ENCODE measurements at regions not wholly inside any gene's neighbourhood (a gene's known extent, or its start where the extent isn't known, plus 50 kb on each side); places are given as distances from the start of the nearest gene placed in this dataset.
A peak's percentile ranks its signal among the peaks of the same experiment; 100 is the strongest.

DNA sequence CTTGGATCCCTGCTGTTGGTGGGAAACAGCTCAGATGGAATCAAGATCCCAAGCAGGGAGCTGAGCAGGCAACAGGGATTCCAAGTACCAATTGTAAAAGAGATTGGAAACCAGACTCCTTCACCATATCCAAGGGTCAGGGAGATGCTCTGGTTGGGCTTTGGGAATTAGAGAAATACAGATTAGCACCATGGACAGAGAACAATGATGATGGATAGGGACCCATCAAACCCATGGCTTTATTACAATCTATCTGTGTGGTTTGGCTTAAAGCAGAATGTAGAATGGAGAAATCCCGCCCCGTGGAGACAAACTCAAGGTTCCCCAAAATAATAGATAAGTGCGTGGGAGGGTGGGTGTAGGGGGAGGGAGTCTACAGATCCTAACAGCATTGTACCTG is 120.7 kb upstream of the CSF3R start:
- DNase-seq, result no peak

GRCh38 chr1:36602184-36602583 is 119.5 kb upstream of the CSF3R start:
- no peak for DNase-seq

DNA sequence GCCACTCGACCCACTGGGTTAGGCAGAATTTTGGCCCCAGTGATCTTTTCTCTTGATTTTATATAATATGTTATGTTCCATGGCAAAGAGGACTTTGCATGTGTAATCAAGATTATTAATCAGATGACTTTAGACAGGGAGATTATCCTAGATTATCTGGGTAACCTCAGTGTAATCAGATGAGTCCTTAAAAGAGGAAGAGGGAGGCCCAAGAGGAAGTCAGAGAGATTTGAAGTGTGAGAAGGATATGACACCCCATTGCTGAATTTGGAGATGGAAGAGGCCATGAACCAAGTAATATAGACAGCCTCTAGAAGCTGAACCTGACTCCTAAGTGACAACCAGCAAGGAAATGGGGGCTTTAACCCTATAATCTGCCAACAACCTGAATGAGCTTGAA is 117.1 kb upstream of the CSF3R start:
- no peak for DNase-seq

DNA sequence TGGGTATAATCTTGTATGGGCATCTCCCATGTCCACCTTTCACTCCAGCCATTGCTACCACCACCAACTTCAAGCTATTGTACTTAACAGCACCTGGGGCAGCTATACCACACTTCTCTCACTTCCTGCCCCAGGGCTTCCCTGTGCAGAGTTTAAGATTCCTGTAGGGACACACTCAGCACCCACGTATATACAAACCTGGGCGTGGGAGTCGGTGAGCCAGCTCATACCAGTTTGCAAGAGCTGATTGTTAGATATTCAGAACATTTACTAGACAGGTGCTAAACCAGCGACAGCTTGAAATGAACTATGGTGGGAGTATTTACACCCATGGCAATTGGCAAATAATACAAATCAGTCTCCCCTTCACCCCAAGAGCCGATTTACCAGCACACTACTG is 114.8 kb upstream of the CSF3R start:
- DNase-seq, result no peak

- no peak for DNase-seq
Measured at GRCh38 chr1:36595921-36596320, 113.2 kb upstream of the CSF3R start.

DNA sequence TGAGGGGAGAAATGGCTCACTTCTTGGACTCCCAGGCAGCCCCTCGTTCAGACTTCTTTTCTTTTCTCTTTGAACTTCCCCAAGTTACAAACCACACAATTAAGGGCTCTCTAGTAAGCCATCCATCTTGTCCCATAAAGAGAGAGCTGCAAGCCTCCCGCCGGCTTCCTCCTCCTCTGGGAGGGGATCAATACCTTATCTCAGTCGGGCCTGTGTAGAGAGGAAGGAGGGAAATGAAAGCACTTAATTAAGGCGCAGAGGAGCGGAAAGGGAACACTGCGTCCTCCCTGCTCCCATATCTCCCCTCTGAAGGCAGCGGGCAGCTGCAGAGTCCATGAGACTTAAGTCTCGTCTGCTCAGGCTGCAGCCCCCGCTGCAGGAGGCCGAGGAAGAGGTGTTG is 112.6 kb upstream of the CSF3R start:
- no peak for DNase-seq

GRCh38 chr1:36594023-36594422 is 111.3 kb upstream of the CSF3R start:
- DNase-seq, result peak in 1 of 2 experiments; percentile 52

DNA sequence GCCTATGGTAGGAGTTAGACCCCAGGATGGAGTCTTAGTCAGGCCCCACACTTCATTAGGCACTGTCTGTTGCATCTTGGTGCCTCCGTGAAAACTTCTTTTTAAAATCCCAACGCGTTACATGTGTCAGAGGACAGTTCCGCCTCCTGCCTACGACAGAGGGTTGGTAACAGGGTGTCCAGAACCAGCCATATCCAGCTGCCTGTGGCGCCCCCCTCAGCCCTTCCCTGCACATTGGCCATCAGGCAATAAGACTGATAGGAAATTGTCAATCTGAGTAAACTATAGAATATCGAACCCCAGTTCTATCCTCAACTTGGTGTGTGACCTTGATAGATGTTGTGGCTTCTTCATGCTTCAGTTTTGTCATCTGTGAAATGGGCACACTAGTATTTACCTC is 108.6 kb upstream of the CSF3R start:
- no peak for DNase-seq

DNA sequence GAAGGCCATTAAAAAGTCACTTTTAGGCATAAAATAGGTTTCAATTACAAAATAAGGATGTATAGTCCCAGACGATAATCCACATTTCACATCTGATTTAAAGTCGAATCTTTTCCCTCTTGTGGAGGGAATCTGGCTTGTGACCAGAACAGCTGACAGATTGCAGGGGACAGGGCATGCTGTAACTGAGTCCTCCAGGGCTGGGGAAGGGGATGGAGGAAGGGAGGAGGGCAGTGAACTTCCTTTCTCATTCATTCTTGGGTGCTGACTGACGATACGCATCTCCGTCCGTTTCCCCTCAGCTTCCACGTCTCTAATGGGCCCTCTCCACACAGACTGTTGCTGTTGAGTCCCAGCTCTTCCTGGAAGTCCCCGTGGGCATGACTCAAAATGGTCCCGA is 108.1 kb upstream of the CSF3R start:
- DNase-seq, result peak in 1 of 2 experiments; percentile 38

GRCh38 chr1:36590264-36590663 is 107.6 kb upstream of the CSF3R start:
- DNase-seq, result no peak

- peak; percentile 44 to 77 for DNase-seq
Measured at GRCh38 chr1:36588972-36589371, 106.3 kb upstream of the CSF3R start.

DNA sequence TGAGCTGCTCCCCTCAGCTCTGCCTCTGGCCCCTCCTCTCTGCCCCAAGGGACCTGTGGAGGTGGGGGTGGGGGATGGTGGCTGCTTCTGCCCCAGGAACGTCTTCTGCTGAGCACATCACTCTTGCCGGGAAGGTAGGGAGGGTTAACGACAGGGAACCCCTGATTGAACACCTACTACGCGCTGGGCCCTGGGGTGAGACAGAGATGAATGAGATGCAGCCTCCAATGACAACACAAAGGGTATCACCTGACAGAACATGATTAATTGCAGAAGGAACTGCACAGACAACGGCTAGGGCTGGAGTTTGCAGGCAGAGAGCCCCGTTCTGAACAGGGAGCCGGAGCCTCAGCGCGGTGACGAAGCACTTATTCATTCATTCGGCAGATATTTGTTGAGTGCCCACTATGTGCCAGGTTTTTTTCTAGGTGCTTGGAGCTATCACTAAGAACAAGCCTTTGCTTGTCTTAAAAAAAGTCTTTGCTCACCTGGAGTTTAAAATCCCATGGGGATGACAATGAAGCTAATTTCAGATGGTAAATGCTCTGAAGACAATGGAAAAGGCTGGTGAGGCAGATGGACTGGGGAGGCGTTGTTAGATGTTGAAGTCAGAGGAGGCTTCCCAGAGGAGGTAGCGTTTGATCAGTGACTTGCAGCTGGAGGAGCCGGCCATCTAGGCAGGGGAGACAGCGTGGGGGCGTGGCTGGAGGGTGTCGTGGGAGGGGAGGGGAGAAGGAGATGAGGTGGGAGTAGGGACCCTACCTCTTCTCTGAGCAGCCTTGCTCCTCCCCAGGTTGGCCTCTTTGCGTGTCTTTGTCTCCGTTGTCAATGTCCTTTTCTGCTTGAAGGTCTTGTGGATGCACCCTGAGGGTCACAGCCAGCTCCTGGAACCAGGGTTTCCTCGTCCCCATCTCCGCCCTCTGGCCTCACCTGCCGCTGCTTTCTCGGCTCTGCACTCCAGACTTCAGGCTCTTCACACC is 103.1 kb upstream of the CSF3R start:
- no peak for DNase-seq

GRCh38 chr1:36584874-36585453 is 102.3 kb upstream of the CSF3R start:
- no peak for DNase-seq

GRCh38 chr1:36583980-36584782 is 101.5 kb upstream of the CSF3R start:
- no peak for DNase-seq

- no peak for DNase-seq
Measured at GRCh38 chr1:36583080-36583479, 100.4 kb upstream of the CSF3R start.

DNA sequence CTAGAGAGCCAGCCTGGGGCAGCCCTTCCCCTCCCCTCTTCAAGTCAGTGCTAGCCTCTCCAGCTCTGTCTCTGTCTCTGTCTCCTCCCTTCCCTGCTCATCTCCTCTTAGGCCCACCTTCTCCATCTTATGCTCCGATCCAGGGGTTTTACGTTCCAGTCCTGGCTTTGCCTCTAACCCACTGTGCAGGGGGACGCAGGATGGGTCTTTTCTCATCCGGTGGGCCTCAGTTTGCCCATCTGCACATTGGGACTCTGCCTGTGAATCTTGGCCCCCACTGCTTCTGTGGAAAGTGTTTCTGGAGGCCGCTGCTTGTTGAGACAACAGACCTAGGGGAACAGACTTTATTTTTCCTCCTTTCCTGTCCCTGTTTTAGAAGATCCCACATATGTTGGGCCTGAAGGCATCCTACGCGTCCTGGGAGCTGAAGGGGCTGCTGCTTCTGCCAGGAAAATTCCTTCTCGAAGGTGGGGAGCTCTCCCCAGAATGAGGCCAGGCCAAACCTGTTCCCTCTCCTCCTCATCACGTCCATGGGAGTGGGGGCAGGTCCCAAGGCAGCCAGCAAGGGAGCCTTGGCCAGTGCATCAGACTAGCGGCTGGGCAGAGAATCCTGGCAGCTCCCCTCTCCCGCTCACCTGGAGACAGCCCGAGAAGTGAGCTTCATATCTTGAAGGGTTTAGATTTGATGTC is 99.5 kb upstream of the CSF3R start:
- DNase-seq, result no peak

GRCh38 chr1:36580524-36580923 is 97.8 kb upstream of the CSF3R start:
- DNase-seq, result no peak

DNA sequence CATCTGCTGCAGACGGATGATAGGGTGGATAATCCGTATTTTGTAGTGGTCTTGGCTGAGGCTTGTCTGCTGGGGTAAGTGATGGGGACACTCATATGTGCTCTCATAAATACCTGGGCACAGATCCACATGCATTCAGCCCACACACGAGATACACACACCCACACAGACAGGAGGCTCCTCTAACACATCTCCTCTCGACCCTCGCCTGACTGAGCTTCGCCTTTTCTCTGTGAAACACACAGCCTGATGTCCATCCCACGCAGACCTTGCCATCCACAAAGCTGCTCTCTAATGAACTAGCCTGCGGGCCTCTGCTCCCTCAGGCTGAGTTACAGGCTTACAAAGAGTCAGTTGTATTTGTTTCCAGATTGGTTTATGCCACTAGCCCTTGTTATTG is 96.3 kb upstream of the CSF3R start:
- DNase-seq, result no peak

DNA sequence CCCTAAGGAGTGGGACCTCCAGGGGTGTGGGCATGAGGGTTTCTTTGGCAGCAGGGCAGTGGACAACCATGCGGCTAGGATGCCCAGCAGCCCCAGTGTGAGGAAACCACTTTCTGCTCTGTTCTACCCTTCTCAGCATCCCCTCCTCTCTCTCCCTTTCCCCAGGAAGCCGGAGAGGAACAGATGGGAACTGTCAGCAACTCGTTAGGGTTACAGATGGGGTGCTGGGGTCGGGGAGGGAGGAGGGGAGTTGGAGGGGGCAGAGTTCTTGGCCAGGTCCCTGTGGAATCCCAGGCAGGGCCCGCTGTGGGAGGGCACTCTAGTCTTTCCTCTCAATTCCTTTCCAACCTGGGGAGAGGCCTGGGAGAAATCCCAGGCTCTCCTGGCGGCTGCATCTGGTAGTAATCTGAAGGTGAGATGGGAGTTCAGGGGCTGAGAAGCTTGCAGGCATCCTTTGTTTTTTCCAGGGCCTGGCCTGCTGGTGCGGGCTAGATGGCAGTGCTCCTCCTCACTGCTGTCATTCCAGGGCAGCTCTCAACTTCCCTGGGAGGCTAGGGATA is 93.9 kb upstream of the CSF3R start:
- DNase-seq, result peak; percentile 87 to 92

- peak; percentile 66 to 82 for DNase-seq
Measured at GRCh38 chr1:36576118-36576517, 93.4 kb upstream of the CSF3R start.

DNA sequence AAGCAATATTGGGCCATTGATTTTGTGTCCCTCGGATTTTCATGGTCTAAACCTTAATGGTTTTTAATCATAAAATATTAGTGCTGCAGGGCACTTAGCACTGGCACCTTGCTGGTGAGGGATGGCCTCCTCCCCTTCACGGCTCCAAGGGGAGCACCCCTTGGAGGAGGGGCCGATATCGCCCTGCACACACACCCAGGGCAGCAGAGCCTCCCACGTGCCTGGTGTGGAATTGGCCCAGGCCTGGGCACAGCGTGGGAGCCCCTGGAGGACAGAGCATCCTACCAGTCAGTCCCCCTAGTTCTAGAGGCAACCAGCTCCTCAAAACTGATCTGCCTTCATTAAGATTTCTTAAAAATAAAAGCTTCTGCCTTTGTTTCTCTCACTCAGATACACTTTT is 90.7 kb upstream of the CSF3R start:
- no peak for DNase-seq

- DNase-seq, result peak; percentile 31 to 61
Measured at GRCh38 chr1:36572906-36573305, 90.2 kb upstream of the CSF3R start.

All from NCI-H524 (cell line).